CD14-positive monocyte (primary cell): ENCODE measurements at regions not wholly inside any gene's neighbourhood (a gene's known extent, or its start where the extent isn't known, plus 50 kb on each side); places are given as distances from the start of the nearest gene placed in this dataset.

Source experiments
- DNase-seq, 3 donors: peaks; one replicate each; pipeline ENCODE4 v3.0.0-alpha.2; 2011 to 2022
- H2AFZ ChIP-seq: 2 replicates; pipeline ENCODE4 v1.6.0; 2012; ENCODE audit warnings: mild to moderate bottlenecking, low read depth, low read length, inconsistent platforms; ENCODE audit not compliant: insufficient read depth, poor library complexity, severe bottlenecking
- H3K27ac ChIP-seq, 2 donors: 1 replicate in 1 of 2; 2 replicates in 1 of 2; pipeline ENCODE4 v1.5.1; 2012 to 2013; ENCODE audit warnings: low read length in 2 of 2, control low read depth in 1 of 2, inconsistent platforms in 1 of 2, low read depth in 1 of 2, mild to moderate bottlenecking in 1 of 2
- H3K27me3 ChIP-seq, 2 donors: one replicate each; pipeline versions ENCODE4 v1.6.0 to v1.6.1; 2011 to 2013; ENCODE audit warnings: low read length in 2 of 2; ENCODE audit not compliant: control insufficient read depth in 2 of 2, insufficient read depth in 2 of 2
- H3K36me3 ChIP-seq, 2 donors: replicated peaks in 1 of 2; 1 replicate in 1 of 2; 2 replicates in 1 of 2; pipeline versions ENCODE4 v1.5.1 to v1.6.1; 2012 to 2013; ENCODE audit warnings: low read length in 2 of 2, control low read depth in 1 of 2, inconsistent platforms in 1 of 2, mild to moderate bottlenecking in 1 of 2; ENCODE audit not compliant: insufficient read depth in 2 of 2, control insufficient read depth in 1 of 2
- H3K4me1 ChIP-seq, 2 donors: 1 replicate in 1 of 2; 2 replicates in 1 of 2; pipeline versions ENCODE4 v1.5.1 to v1.6.1; 2012 to 2013; ENCODE audit warnings: low read length in 2 of 2, control low read depth in 1 of 2, inconsistent platforms in 1 of 2, mild to moderate bottlenecking in 1 of 2, moderate library complexity in 1 of 2; ENCODE audit not compliant: insufficient read depth in 2 of 2, control insufficient read depth in 1 of 2
- H3K4me2 ChIP-seq: replicated peaks from 2 replicates; pipeline ENCODE3; 2012; ENCODE audit warnings: low read length, moderate library complexity, mild to moderate bottlenecking; ENCODE audit not compliant: poor library complexity, severe bottlenecking; ENCODE audit errors: extremely low read depth
- H3K4me3 ChIP-seq, 3 experiments: fragments of 200-600 bp in 1 of 3; sonication (generic) in 1 of 3; replicated peaks in 1 of 3; 1 replicate in 2 of 3; 2 replicates in 1 of 3; pipeline ENCODE4 v1.5.1; 2011 to 2013; ENCODE audit warnings: low read length in 3 of 3, mild to moderate bottlenecking in 3 of 3, control low read depth in 2 of 3, low read depth in 2 of 3, inconsistent platforms in 1 of 3, moderate library complexity in 1 of 3
- H3K79me2 ChIP-seq: 2 replicates; pipeline ENCODE4 v1.6.0; 2012; ENCODE audit warnings: mild to moderate bottlenecking, control low read depth, inconsistent platforms, low read length, moderate library complexity; ENCODE audit not compliant: insufficient read depth
- H3K9ac ChIP-seq: 2 replicates; pipeline ENCODE4 v1.6.0; 2017; ENCODE audit warnings: low read length, mild to moderate bottlenecking; ENCODE audit not compliant: insufficient read depth, poor library complexity, severe bottlenecking
- H3K9me3 ChIP-seq, 2 donors: replicated peaks in 1 of 2; 1 replicate in 1 of 2; 2 replicates in 1 of 2; pipeline versions ENCODE4 v1.5.1 to v1.6.1; 2012 to 2013; ENCODE audit warnings: low read length in 2 of 2, control low read depth in 1 of 2; ENCODE audit not compliant: control insufficient read depth in 1 of 2, insufficient read depth in 1 of 2
- H4K20me1 ChIP-seq: 2 replicates; pipeline ENCODE4 v1.6.0; 2012; ENCODE audit warnings: mild to moderate bottlenecking, low read length, control low read depth, moderate library complexity; ENCODE audit not compliant: insufficient read depth
- H3K27ac Mint-ChIP-seq, 7 donors: one replicate each; pipeline ENCODE4 v1.8.0; 2020; ENCODE audit warnings: mild to moderate bottlenecking in 7 of 7, mixed read lengths in 7 of 7, moderate library complexity in 6 of 7, inconsistent platforms in 2 of 7
- H3K27me3 Mint-ChIP-seq, 3 donors: one replicate each; pipeline ENCODE4 v1.8.0; 2021 to 2022; ENCODE audit warnings: low read depth in 3 of 3, mild to moderate bottlenecking in 3 of 3, mixed read lengths in 3 of 3, moderate library complexity in 3 of 3, inconsistent platforms in 1 of 3
- H3K36me3 Mint-ChIP-seq, 2 donors: one replicate each; pipeline ENCODE4 v1.8.0; 2020; ENCODE audit warnings: mixed read lengths in 2 of 2, inconsistent platforms in 1 of 2, mild to moderate bottlenecking in 1 of 2
- H3K4me1 Mint-ChIP-seq: one replicate; pipeline ENCODE4 v1.8.0; 2020; ENCODE audit warnings: mild to moderate bottlenecking, mixed read lengths
- H3K4me3 Mint-ChIP-seq, 2 donors: one replicate each; pipeline ENCODE4 v1.8.0; 2020; ENCODE audit warnings: mild to moderate bottlenecking in 2 of 2, mixed read lengths in 2 of 2, moderate library complexity in 1 of 2
- H3K9me3 Mint-ChIP-seq, 7 donors: one replicate each; pipeline ENCODE4 v1.8.0; 2020 to 2022; ENCODE audit warnings: mixed read lengths in 7 of 7, mild to moderate bottlenecking in 6 of 7, moderate library complexity in 6 of 7, inconsistent platforms in 2 of 7
- CTCF ChIP-seq: fragments of 200-600 bp; IDR thresholded peaks from one replicate; pipeline ENCODE4 v1.8.0; 2022; ENCODE audit warnings: antibody characterized with exemption, mild to moderate bottlenecking
- WGBS: methylation state at CpG from one replicate; pipeline ENCODE4 v1.1.5; 2013; ENCODE audit warnings: missing lambda C conversion rate; ENCODE audit not compliant: insufficient coverage; 5-methylcytosine and 5-hydroxymethylcytosine counted together
- intact Hi-C, 2 donors: fragments of 100-400 bp; cut with micrococcal nuclease; formaldehyde crosslinking; loops; one replicate each; pipeline versions ENCODE4 v1.15.0 to v1.15.1; 2023

- Mint-ChIP-seq H3K4me1 (no peaks in the 10 kb centered on the region), H3K27me3 (no peaks in the 10 kb centered on the region), H3K36me3 (no peaks in the 10 kb centered on the region), H3K4me3 (no peak overlapping the region), H3K9me3 (peaks cover 0 to 15% (median 10%) of the 10 kb centered on the region in 7 donors), H3K27ac (no peak overlapping the region)
- H3K27ac ChIP-seq: no peak overlapping the region
- WGBS: 86% methylated on average over 1 of the region's 3 CpGs
- intact Hi-C loops: no loop called here
- no peaks in the 10 kb centered on the region for H3K36me3 ChIP-seq
- H3K79me2 ChIP-seq: no peaks in the 10 kb centered on the region
- no peak overlapping the region for H3K4me3 ChIP-seq
- no peak overlapping the region for H3K4me2 ChIP-seq
- no peak overlapping the region for H3K9ac ChIP-seq
- peaks cover 0 to 12% of the 10 kb centered on the region in 2 donors for H3K9me3 ChIP-seq
- no peak for TF ChIP-seq CTCF
- H3K27me3 ChIP-seq: no peaks in the 10 kb centered on the region
- DNase-seq: no peak
- no peaks in the 10 kb centered on the region for H3K4me1 ChIP-seq
- no peak overlapping the region for H2AFZ ChIP-seq
- no peaks in the 10 kb centered on the region for H4K20me1 ChIP-seq
These were observed 398.9 kb downstream of the RND3 start for GRCh38 chr2:150088538-150088937.

GRCh38 chr2:150085478-150085877, 402.0 kb downstream of the RND3 start:
- Mint-ChIP-seq H3K36me3 (no peaks in the 10 kb centered on the region), H3K4me3 (no peak overlapping the region), H3K27me3 (no peaks in the 10 kb centered on the region), H3K4me1 (no peaks in the 10 kb centered on the region), H3K9me3 (peaks cover 0 to 16% (median 11%) of the 10 kb centered on the region in 7 donors), H3K27ac (no peak overlapping the region)
- intact Hi-C loops: no loop called here
- no peak for TF ChIP-seq CTCF
- no peak overlapping the region for H2AFZ ChIP-seq
- no peak overlapping the region for H3K9ac ChIP-seq
- no peak for DNase-seq
- H3K27me3 ChIP-seq: no peaks in the 10 kb centered on the region
- no peaks in the 10 kb centered on the region for H3K4me1 ChIP-seq
- H3K9me3 ChIP-seq: peaks cover 0 to 8% of the 10 kb centered on the region in 2 donors
- H3K4me3 ChIP-seq: no peak overlapping the region
- H3K79me2 ChIP-seq: no peaks in the 10 kb centered on the region
- WGBS: no CpG with 5 or more reads among the region's 2 CpGs
- no peak overlapping the region for H3K4me2 ChIP-seq
- H4K20me1 ChIP-seq: no peaks in the 10 kb centered on the region
- H3K27ac ChIP-seq: no peak overlapping the region
- H3K36me3 ChIP-seq: no peaks in the 10 kb centered on the region
